ENCODE measurements at regions not wholly inside any gene's neighbourhood (a gene's known extent, or its start where the extent isn't known, plus 50 kb on each side); places are given as distances from the start of the nearest gene placed in this dataset.

DNA sequence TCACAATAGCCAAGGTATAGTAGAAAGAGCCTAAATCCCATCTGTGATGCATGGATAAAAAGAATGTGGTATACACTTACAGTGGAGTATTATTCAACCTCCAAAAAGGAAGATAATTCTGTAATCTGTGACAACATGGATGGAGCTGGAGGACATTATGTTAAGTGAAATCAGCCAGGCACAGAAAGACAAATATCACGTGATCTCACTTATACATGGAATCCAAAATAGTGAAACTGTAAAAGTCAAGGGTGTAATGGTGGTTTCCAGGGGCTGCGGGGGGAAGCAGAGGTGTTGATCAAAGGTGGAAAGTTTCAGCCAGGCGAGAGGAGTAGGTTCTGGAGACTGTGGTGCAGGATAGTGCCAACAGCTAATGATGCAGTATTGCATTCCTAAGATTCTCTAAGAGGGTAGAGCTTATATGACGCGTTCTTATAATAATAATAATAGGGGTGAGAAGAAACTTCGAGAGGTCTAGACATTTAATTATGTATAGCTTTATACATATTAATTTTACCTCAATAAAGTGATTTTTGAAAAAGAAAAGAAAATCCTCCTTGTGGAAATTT, 246.1 kb downstream of the FOXA2 start:
- WGBS: 69% methylated on average over 6 of the region's 6 CpGs
- no peak for DNase-seq (ENCODE audit: low spot score)

More for the DNA sequence above, 246.1 kb downstream of the FOXA2 start:
- TF ChIP-seq JUND (IDR thresholded peaks at IDR 0.05) (no peak), HNF4A (conservative IDR thresholded peaks at IDR 0.05) (no peak), GABPA (IDR thresholded peaks at IDR 0.05 in 1 of 2, conservative IDR thresholded peaks at IDR 0.05 in 1 of 2) (no peak), FOXA1 (IDR thresholded peaks at IDR 0.05) (no peak), RXRA (IDR thresholded peaks at IDR 0.05) (no peak), CTCF (IDR thresholded peaks at IDR 0.05; ENCODE audit: low read depth, low read length, missing input control) (no peak), NR2F2 (IDR thresholded peaks at IDR 0.05) (no peak), TAF1 (conservative IDR thresholded peaks at IDR 0.05) (no peak), RAD21 (IDR thresholded peaks at IDR 0.05) (no peak), FOXA2 (IDR thresholded peaks at IDR 0.05) (no peak), ZBTB33 (IDR thresholded peaks at IDR 0.05) (no peak), HNF4G (IDR thresholded peaks at IDR 0.05) (no peak), EGR1 (IDR thresholded peaks at IDR 0.05; ENCODE audit: low read depth in 2 of 2) (no peak), MAX (IDR thresholded peaks at IDR 0.05) (no peak), YY1 (IDR thresholded peaks at IDR 0.05) (no peak)
- TF ChIP-seq, protein P1, sequence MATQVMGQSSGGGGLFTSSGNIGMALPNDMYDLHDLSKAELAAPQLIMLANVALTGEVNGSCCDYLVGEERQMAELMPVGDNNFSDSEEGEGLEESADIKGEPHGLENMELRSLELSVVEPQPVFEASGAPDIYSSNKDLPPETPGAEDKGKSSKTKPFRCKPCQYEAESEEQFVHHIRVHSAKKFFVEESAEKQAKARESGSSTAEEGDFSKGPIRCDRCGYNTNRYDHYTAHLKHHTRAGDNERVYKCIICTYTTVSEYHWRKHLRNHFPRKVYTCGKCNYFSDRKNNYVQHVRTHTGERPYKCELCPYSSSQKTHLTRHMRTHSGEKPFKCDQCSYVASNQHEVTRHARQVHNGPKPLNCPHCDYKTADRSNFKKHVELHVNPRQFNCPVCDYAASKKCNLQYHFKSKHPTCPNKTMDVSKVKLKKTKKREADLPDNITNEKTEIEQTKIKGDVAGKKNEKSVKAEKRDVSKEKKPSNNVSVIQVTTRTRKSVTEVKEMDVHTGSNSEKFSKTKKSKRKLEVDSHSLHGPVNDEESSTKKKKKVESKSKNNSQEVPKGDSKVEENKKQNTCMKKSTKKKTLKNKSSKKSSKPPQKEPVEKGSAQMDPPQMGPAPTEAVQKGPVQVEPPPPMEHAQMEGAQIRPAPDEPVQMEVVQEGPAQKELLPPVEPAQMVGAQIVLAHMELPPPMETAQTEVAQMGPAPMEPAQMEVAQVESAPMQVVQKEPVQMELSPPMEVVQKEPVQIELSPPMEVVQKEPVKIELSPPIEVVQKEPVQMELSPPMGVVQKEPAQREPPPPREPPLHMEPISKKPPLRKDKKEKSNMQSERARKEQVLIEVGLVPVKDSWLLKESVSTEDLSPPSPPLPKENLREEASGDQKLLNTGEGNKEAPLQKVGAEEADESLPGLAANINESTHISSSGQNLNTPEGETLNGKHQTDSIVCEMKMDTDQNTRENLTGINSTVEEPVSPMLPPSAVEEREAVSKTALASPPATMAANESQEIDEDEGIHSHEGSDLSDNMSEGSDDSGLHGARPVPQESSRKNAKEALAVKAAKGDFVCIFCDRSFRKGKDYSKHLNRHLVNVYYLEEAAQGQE (IDR thresholded peaks at IDR 0.05): no peak
- TF ChIP-seq, protein P2, sequence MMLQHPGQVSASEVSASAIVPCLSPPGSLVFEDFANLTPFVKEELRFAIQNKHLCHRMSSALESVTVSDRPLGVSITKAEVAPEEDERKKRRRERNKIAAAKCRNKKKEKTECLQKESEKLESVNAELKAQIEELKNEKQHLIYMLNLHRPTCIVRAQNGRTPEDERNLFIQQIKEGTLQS (IDR thresholded peaks at IDR 0.05): no peak
- peaks cover 0 to 10% (median 7%) of the 10 kb centered on the region in 4 donors for H3K4me1 ChIP-seq (ENCODE audit: control insufficient read depth in 4 of 4, insufficient read depth in 4 of 4, low read length in 3 of 4)
- H3K27ac ChIP-seq (ENCODE audit: low read depth in 1 of 2, low read length in 2 of 2): no peak overlapping the region
- no peaks in the 10 kb centered on the region for H3K27me3 ChIP-seq (ENCODE audit: control insufficient read depth in 4 of 4, insufficient read depth in 4 of 4, low read length in 3 of 4)
- H3K9ac ChIP-seq (ENCODE audit: low read depth in 1 of 2, low read length in 2 of 2): no peak overlapping the region
- H3K36me3 ChIP-seq (ENCODE audit: control insufficient read depth in 4 of 4, insufficient read depth in 3 of 4, low read depth in 1 of 4, low read length in 3 of 4): no peaks in the 10 kb centered on the region
- H3K9me3 ChIP-seq (ENCODE audit: control insufficient read depth in 4 of 4, low read length in 3 of 4): no peaks in the 10 kb centered on the region
- no peak overlapping the region for H3K4me3 ChIP-seq (ENCODE audit: low read depth in 1 of 3, low read length in 3 of 3)

All from liver (tissue), 8 donors.